HFFc6 (cell line): ENCODE measurements at regions not wholly inside any gene's neighbourhood (a gene's known extent, or its start where the extent isn't known, plus 50 kb on each side); places are given as distances from the start of the nearest gene placed in this dataset.

Experiments used
- DNase-seq: peaks from one replicate; pipeline ENCODE4 v3.0.0-alpha.2; 2018
- H3K27ac Mint-ChIP-seq: 2 replicates; pipeline ENCODE4 v1.8.0; 2020; ENCODE audit warnings: mild to moderate bottlenecking, mixed read lengths
- H3K27me3 Mint-ChIP-seq: 2 replicates; pipeline ENCODE4 v1.8.0; 2021; ENCODE audit warnings: mild to moderate bottlenecking, moderate library complexity, mixed read lengths; ENCODE audit not compliant: insufficient read depth
- H3K36me3 Mint-ChIP-seq: 2 replicates; pipeline ENCODE4 v1.8.0; 2021; ENCODE audit warnings: low read depth, mixed read lengths
- H3K4me1 Mint-ChIP-seq: 2 replicates; pipeline ENCODE4 v1.8.0; 2020; ENCODE audit warnings: low read depth, mixed read lengths
- H3K4me3 Mint-ChIP-seq: 2 replicates; pipeline ENCODE4 v1.8.0; 2020; ENCODE audit warnings: mild to moderate bottlenecking, moderate library complexity, mixed read lengths
- H3K9me3 Mint-ChIP-seq: 2 replicates; pipeline ENCODE4 v1.8.0; 2020; ENCODE audit warnings: mild to moderate bottlenecking, mixed read lengths
- TF ChIP-seq, protein P1 (sequence below): fragments of 200-600 bp; sonication (generic); IDR thresholded peaks from 2 replicates; pipeline ENCODE4 v1.5.0; 2021; ENCODE audit warnings: antibody characterized with exemption, mild to moderate bottlenecking

DNA sequence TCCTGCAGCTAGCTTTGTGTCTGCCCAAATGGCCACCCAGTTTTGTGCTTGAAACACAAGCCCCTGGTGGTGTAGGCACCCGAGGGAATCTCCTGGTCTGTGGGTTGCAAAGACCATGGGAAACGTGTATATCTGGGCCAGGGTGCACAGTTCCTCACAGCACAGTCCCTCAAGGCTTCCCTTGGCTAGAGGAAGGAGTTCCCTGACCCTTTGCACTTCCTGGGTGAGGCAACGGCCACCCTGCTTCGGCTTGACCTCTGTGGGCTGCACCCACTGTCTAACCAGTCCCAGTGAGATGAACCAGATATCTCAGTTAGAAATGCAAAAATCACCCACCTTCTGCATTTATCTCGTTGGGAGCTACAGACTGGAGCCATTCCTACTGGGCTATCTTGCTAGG, 865.0 kb upstream of the ACO1 start:
- H3K4me3 Mint-ChIP-seq, result no peak overlapping the region
- no peaks in the 10 kb centered on the region; the same call in 1 of the 2 replicates for H3K36me3 Mint-ChIP-seq
- no peak for DNase-seq
- H3K4me1 Mint-ChIP-seq, result no peaks in the 10 kb centered on the region
- no peaks in the 10 kb centered on the region; the same call in 1 of the 2 replicates for H3K27me3 Mint-ChIP-seq
- peaks cover 44% of the 10 kb centered on the region for H3K9me3 Mint-ChIP-seq
- H3K27ac Mint-ChIP-seq, result no peak overlapping the region
- TF ChIP-seq, protein P1, sequence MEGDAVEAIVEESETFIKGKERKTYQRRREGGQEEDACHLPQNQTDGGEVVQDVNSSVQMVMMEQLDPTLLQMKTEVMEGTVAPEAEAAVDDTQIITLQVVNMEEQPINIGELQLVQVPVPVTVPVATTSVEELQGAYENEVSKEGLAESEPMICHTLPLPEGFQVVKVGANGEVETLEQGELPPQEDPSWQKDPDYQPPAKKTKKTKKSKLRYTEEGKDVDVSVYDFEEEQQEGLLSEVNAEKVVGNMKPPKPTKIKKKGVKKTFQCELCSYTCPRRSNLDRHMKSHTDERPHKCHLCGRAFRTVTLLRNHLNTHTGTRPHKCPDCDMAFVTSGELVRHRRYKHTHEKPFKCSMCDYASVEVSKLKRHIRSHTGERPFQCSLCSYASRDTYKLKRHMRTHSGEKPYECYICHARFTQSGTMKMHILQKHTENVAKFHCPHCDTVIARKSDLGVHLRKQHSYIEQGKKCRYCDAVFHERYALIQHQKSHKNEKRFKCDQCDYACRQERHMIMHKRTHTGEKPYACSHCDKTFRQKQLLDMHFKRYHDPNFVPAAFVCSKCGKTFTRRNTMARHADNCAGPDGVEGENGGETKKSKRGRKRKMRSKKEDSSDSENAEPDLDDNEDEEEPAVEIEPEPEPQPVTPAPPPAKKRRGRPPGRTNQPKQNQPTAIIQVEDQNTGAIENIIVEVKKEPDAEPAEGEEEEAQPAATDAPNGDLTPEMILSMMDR, result no peak

DNA sequence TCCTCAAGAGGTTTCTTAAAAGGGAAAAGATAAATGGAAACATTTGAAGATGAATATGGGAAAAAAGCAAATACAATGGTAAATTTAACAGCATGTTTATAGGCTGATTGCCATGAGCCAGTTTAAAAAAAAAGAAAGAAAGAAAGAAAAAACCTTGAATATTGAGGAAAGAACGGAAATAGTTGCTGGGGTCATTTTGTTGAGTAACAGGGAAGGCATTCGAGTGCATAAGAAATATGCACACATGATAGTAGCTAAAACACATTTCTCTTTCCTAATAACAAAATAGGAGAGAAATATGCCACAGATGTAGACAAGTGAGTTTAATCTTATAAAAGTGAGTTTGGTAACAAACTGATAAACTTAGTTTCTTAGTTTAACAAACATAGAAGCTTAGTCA, 864.6 kb upstream of the ACO1 start:
- Mint-ChIP-seq H3K27me3 (no peaks in the 10 kb centered on the region; the same call in 1 of the 2 replicates), H3K4me1 (no peaks in the 10 kb centered on the region), H3K9me3 (peaks cover 44% of the 10 kb centered on the region), H3K27ac (no peak overlapping the region), H3K4me3 (no peak overlapping the region), H3K36me3 (no peaks in the 10 kb centered on the region; the same call in 1 of the 2 replicates)
- TF ChIP-seq, protein P1, result no peak
- no peak for DNase-seq

DNA sequence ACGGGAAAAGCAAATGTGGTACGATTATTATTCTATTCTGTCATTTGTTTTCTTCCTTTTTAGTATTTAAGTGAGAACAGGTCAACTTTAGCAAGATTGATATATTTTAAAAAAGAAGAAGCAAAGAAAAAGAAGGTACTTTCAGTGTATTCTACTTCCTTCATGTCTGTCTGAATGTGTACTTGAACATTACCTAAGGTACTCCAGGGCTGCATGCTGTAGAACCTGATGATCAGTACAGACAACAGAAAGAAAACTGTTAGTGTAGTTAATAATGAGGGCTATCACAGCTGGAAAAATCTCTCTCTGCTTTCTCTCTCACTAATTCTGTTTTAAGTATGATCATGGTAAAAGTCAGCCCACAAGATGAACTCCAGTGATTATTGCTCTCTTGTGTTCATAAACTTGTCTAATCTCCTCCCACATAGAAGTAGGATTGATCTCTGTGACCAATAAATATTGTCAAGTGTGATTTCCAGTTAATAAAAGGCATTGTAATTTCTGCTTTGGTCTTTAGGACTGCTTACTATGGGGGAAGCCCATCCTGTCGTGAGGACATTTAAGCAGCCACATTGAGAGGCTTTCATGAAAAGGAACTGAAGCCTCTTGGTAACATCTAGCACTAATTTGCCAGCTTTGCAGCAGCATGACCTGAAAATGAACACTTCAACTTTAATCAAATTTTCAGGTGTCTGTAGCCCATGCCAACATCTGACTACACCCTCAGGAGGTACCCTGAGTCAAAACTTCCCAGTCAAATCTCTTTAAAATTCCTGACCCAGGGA, 864.0 kb upstream of the ACO1 start:
- TF ChIP-seq, protein P1, result no peak
- Mint-ChIP-seq H3K4me3 (no peak overlapping the region), H3K36me3 (no peaks in the 10 kb centered on the region; the same call in 1 of the 2 replicates), H3K27me3 (no peaks in the 10 kb centered on the region; the same call in 1 of the 2 replicates), H3K4me1 (no peaks in the 10 kb centered on the region), H3K27ac (no peak overlapping the region), H3K9me3 (peaks cover 44% of the 10 kb centered on the region)
- DNase-seq, result no peak

DNA sequence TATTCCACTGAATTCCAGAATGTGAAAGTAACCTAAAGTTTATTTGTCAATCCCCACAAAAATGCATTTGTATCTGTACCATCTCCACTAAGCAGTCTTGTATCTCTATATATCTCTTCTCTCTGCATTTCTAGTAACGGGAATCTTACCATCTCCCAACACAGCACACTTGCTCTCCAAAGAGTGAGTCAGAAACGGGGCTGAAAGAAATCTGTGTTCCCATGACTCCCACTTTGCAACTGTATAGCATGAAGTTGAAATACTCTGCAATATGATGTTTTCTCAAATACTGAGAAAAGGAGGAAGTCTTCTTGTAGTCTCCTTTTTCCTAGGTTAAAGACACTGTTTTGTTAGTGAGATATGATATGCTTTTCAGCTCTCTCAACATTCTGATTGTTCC, 848.8 kb upstream of the ACO1 start:
- Mint-ChIP-seq H3K9me3 (peaks cover 39% of the 10 kb centered on the region), H3K4me1 (no peaks in the 10 kb centered on the region), H3K27ac (no peak overlapping the region), H3K4me3 (no peak overlapping the region), H3K36me3 (no peaks in the 10 kb centered on the region), H3K27me3 (no peaks in the 10 kb centered on the region)
- DNase-seq, result no peak
- TF ChIP-seq, protein P1, result no peak

DNA sequence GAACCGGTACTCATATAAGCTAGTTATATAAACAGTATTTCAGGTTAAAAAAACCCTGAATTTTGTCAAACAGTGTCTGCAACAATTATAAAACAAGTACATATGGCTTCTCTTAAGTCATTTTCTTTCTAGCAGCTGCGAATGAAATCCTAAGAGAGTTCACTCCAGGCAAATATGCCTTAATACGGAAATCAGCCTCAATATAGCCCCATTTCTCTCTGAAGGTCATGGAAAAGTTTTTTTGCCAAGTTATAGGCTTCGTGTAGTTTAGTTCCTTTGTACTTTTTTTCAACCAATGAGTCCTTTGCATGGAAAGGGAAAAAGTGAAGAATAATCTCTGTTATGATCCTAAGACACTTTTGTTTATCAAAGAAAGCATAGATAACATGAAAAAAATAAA, 848.0 kb upstream of the ACO1 start:
- Mint-ChIP-seq H3K4me1 (no peaks in the 10 kb centered on the region), H3K27ac (no peak overlapping the region), H3K4me3 (no peak overlapping the region), H3K9me3 (peaks cover 43% of the 10 kb centered on the region), H3K36me3 (no peaks in the 10 kb centered on the region), H3K27me3 (no peaks in the 10 kb centered on the region)
- DNase-seq, result no peak
- TF ChIP-seq, protein P1, result no peak
